Neural progenitor cell (in vitro differentiated cells): ENCODE measurements at regions not wholly inside any gene's neighbourhood (a gene's known extent, or its start where the extent isn't known, plus 50 kb on each side); places are given as distances from the start of the nearest gene placed in this dataset.

Source experiments
- DNase-seq: peaks from one replicate; pipeline ENCODE4 v3.0.0-alpha.2; 2016; ENCODE audit warnings: low spot score
- H2AFZ ChIP-seq: fragments of 200-600 bp; sonication (generic); replicated peaks from 2 replicates; pipeline ENCODE4 v1.6.1; 2016; ENCODE audit warnings: antibody characterized with exemption
- H3F3A ChIP-seq: fragments of 200-600 bp; sonication (generic); 2 replicates; pipeline ENCODE4 v1.6.1; 2016; ENCODE audit warnings: antibody characterized with exemption, low read depth
- H3K27ac ChIP-seq: fragments of 200-600 bp; sonication (generic); 2 replicates; pipeline ENCODE4 v1.5.1; 2016; ENCODE audit warnings: mild to moderate bottlenecking
- H3K27me3 ChIP-seq: fragments of 200-600 bp; sonication (generic); 2 replicates; pipeline ENCODE4 v1.6.1; 2016; ENCODE audit warnings: mild to moderate bottlenecking, moderate library complexity
- H3K36me3 ChIP-seq: fragments of 200-600 bp; sonication (generic); 2 replicates; pipeline ENCODE4 v1.5.1; 2016
- H3K4me1 ChIP-seq: fragments of 200-600 bp; sonication (generic); 2 replicates; pipeline ENCODE4 v1.6.1; 2016; ENCODE audit warnings: mixed run types
- H3K4me2 ChIP-seq: fragments of 200-600 bp; sonication (generic); 2 replicates; pipeline ENCODE4 v1.6.1; 2016
- H3K4me3 ChIP-seq: fragments of 200-600 bp; sonication (generic); 2 replicates; pipeline ENCODE4 v1.5.1; 2016
- H3K79me2 ChIP-seq: fragments of 200-600 bp; sonication (generic); 2 replicates; pipeline ENCODE4 v1.6.1; 2016; ENCODE audit warnings: low read depth
- H3K9ac ChIP-seq: fragments of 200-600 bp; sonication (generic); 2 replicates; pipeline ENCODE4 v1.6.1; 2016
- H3K9me3 ChIP-seq: fragments of 200-600 bp; sonication (generic); 2 replicates; pipeline ENCODE4 v1.5.1; 2016; ENCODE audit warnings: low read depth
- H4K20me1 ChIP-seq: fragments of 200-600 bp; sonication (generic); 2 replicates; pipeline ENCODE4 v1.6.1; 2016; ENCODE audit warnings: low read depth
- H3K27ac Mint-ChIP-seq: 3 replicates; pipeline ENCODE4 v1.8.0; 2021; ENCODE audit warnings: mixed read lengths
- H3K27me3 Mint-ChIP-seq: 2 replicates; pipeline ENCODE4 v1.8.0; 2022; ENCODE audit warnings: low read depth, mild to moderate bottlenecking, inconsistent platforms, moderate library complexity, mixed read lengths; ENCODE audit not compliant: insufficient read depth
- H3K36me3 Mint-ChIP-seq: 3 replicates; pipeline ENCODE4 v1.8.0; 2021; ENCODE audit warnings: mixed read lengths
- H3K4me1 Mint-ChIP-seq: 3 replicates; pipeline ENCODE4 v1.8.0; 2021; ENCODE audit warnings: mixed read lengths
- H3K4me3 Mint-ChIP-seq: 3 replicates; pipeline ENCODE4 v1.8.0; 2021; ENCODE audit warnings: mild to moderate bottlenecking, moderate library complexity, mixed read lengths
- H3K9me3 Mint-ChIP-seq: 3 replicates; pipeline ENCODE4 v1.8.0; 2020; ENCODE audit warnings: mixed read lengths
- EZH2 ChIP-seq: fragments of 200-600 bp; sonication (generic); IDR thresholded peaks from 2 replicates; pipeline ENCODE4 v1.6.1; 2017; ENCODE audit warnings: antibody characterized with exemption, mild to moderate bottlenecking, moderate library complexity
- EZH2phosphoT487 ChIP-seq: fragments of 200-600 bp; sonication (generic); IDR thresholded peaks from 2 replicates; pipeline ENCODE4 v1.6.1; 2017; ENCODE audit warnings: antibody characterized with exemption
- TF ChIP-seq, protein P1 (sequence below): fragments of 200-600 bp; sonication (generic); IDR thresholded peaks from 2 replicates; pipeline ENCODE4 v1.5.1; 2017; ENCODE audit warnings: antibody characterized with exemption, mild to moderate bottlenecking

DNA sequence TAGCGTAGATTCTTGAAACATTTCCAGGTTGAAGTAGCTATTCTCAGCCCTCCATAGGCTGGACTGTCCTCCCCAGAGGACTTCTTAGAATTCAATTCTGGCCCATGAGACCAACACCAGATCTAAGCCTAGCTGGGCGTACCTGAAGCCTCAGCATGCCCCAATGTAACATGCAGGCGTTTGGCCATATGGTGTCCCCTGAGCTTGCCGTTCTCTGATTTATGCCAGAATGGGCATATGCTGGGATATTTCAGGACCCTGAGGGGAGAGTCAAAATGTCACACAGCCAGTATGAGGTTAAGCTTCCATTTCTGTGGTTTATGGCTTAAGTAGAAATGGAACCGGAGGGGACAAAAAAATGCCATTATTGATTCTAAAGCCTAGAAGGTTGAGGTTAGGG is 317.7 kb upstream of the OBI1 start:
- Histone ChIP-seq H3K79me2 (no peaks in the 10 kb centered on the region), H3K4me2 (no peak overlapping the region), H2AFZ (no peak overlapping the region), H3K9me3 (no peaks in the 10 kb centered on the region), H3K4me1 (no peaks in the 10 kb centered on the region), H3K27me3 (no peaks in the 10 kb centered on the region), H3K9ac (no peak overlapping the region), H3K27ac (no peak overlapping the region), H3K4me3 (no peak overlapping the region), H3F3A (no peaks in the 10 kb centered on the region), H4K20me1 (no peaks in the 10 kb centered on the region), H3K36me3 (no peaks in the 10 kb centered on the region)
- no peaks in the 10 kb centered on the region for H3K9me3 Mint-ChIP-seq
- H3K27me3 Mint-ChIP-seq: peaks cover 5% of the 10 kb centered on the region
- no peaks in the 10 kb centered on the region for H3K36me3 Mint-ChIP-seq
- no peak for DNase-seq
- no peak overlapping the region for H3K27ac Mint-ChIP-seq
- TF ChIP-seq EZH2: no peak
- TF ChIP-seq, protein P1, sequence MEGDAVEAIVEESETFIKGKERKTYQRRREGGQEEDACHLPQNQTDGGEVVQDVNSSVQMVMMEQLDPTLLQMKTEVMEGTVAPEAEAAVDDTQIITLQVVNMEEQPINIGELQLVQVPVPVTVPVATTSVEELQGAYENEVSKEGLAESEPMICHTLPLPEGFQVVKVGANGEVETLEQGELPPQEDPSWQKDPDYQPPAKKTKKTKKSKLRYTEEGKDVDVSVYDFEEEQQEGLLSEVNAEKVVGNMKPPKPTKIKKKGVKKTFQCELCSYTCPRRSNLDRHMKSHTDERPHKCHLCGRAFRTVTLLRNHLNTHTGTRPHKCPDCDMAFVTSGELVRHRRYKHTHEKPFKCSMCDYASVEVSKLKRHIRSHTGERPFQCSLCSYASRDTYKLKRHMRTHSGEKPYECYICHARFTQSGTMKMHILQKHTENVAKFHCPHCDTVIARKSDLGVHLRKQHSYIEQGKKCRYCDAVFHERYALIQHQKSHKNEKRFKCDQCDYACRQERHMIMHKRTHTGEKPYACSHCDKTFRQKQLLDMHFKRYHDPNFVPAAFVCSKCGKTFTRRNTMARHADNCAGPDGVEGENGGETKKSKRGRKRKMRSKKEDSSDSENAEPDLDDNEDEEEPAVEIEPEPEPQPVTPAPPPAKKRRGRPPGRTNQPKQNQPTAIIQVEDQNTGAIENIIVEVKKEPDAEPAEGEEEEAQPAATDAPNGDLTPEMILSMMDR: no peak
- no peak for TF ChIP-seq EZH2phosphoT487
- H3K4me1 Mint-ChIP-seq: no peaks in the 10 kb centered on the region
- H3K4me3 Mint-ChIP-seq: no peak overlapping the region

DNA sequence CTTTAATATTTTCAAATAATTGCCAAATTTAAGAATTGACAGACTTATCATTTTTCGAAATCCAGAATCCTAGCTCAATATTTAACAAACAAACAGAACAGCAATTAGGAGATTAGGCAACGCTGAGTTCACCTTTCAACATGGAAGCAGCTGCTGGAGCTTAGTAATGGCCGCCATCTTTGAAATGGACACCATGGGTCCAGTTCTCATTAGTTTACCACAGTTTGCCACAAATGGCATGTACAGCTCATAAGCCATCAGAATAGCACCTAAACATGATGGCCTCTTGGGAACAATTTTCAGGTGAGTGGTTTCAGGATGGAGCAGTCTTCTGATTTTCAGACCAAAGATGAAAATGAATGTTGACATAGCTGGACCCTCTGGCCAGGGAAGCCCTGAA is 313.6 kb upstream of the OBI1 start:
- H3K4me2 ChIP-seq: no peak overlapping the region
- no peaks in the 10 kb centered on the region for H3K9me3 ChIP-seq
- H3K4me3 ChIP-seq: no peak overlapping the region
- H3K27me3 Mint-ChIP-seq: peaks cover 4% of the 10 kb centered on the region
- no peaks in the 10 kb centered on the region for H3K27me3 ChIP-seq
- H2AFZ ChIP-seq: peak overlapping the region; percentile 60
- no peaks in the 10 kb centered on the region for H4K20me1 ChIP-seq
- H3K4me1 Mint-ChIP-seq: no peaks in the 10 kb centered on the region
- H3K27ac ChIP-seq: no peak overlapping the region
- no peaks in the 10 kb centered on the region for H3K9me3 Mint-ChIP-seq
- H3K36me3 Mint-ChIP-seq: no peaks in the 10 kb centered on the region
- H3K27ac Mint-ChIP-seq: no peak overlapping the region
- H3K79me2 ChIP-seq: no peaks in the 10 kb centered on the region
- H3K9ac ChIP-seq: no peak overlapping the region
- no peaks in the 10 kb centered on the region for H3K36me3 ChIP-seq
- no peaks in the 10 kb centered on the region for H3K4me1 ChIP-seq
- no peak overlapping the region for H3K4me3 Mint-ChIP-seq
- TF ChIP-seq, protein P1: no peak
- TF ChIP-seq EZH2: no peak
- TF ChIP-seq EZH2phosphoT487: no peak
- no peak for DNase-seq
- H3F3A ChIP-seq: no peaks in the 10 kb centered on the region

DNA sequence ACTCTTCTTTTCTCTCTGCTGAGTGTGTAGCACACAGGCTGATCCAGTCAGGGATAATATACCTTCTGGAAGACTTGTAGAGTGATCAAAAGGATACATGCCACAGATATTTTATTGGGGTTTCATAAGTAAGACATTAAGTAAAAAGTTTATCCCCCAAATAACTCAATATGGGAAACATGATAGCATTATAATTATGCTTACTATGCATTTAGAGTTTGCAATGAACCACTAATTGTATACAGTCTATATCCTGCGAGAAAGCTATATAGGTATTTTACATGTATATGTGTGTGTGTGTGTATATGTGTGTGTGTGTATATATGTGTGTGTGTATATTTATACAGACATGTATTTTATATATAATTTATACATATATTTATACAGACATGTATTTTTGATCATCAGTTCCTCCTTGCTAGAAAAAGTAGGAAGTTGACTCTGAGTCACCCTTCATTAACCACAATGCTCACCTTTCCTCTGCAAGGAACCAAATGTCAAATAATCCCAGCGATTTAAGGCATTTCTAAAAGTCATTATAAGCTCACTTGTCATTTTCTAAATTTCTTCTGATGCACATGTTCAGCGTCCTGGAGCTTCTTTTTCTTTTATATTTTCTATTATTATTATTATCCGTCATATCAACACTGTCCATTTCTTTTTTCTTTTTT is 312.5 kb upstream of the OBI1 start:
- Histone ChIP-seq H2AFZ (no peak overlapping the region), H3K36me3 (no peaks in the 10 kb centered on the region), H3K9me3 (no peaks in the 10 kb centered on the region), H3K9ac (no peak overlapping the region), H3K4me1 (no peaks in the 10 kb centered on the region), H4K20me1 (no peaks in the 10 kb centered on the region), H3K4me3 (no peak overlapping the region), H3K79me2 (no peaks in the 10 kb centered on the region), H3F3A (no peaks in the 10 kb centered on the region), H3K27ac (no peak overlapping the region), H3K4me2 (no peak overlapping the region), H3K27me3 (no peaks in the 10 kb centered on the region)
- DNase-seq: no peak
- no peaks in the 10 kb centered on the region for H3K36me3 Mint-ChIP-seq
- H3K27ac Mint-ChIP-seq: no peak overlapping the region
- TF ChIP-seq, protein P1: no peak
- TF ChIP-seq EZH2 (no peak), EZH2phosphoT487 (no peak)
- H3K4me1 Mint-ChIP-seq: no peaks in the 10 kb centered on the region
- no peaks in the 10 kb centered on the region for H3K9me3 Mint-ChIP-seq
- H3K4me3 Mint-ChIP-seq: no peak overlapping the region
- peaks cover 4% of the 10 kb centered on the region for H3K27me3 Mint-ChIP-seq
